IPS DF 6.9 (cell line): ENCODE measurements at regions not wholly inside any gene's neighbourhood (a gene's known extent, or its start where the extent isn't known, plus 50 kb on each side); places are given as distances from the start of the nearest gene placed in this dataset.

Source experiments
- DNase-seq: peaks from one replicate; pipeline ENCODE4 v3.0.0-alpha.2; 2013; ENCODE audit warnings: low read depth, low spot score
- H3K27ac ChIP-seq: one replicate; pipeline ENCODE4 v1.5.1; 2013; ENCODE audit warnings: low read length, control low read depth
- H3K27me3 ChIP-seq: 2 replicates; pipeline ENCODE4 v1.6.1; 2013; ENCODE audit warnings: mild to moderate bottlenecking, low read length; ENCODE audit not compliant: control insufficient read depth, insufficient read depth
- H3K36me3 ChIP-seq: 2 replicates; pipeline ENCODE4 v1.6.1; 2013; ENCODE audit warnings: low read length; ENCODE audit not compliant: control insufficient read depth, insufficient read depth
- H3K4me1 ChIP-seq: 2 replicates; pipeline ENCODE4 v1.6.1; 2013; ENCODE audit warnings: low read length; ENCODE audit not compliant: control insufficient read depth, insufficient read depth
- H3K4me3 ChIP-seq: 2 replicates; pipeline ENCODE4 v1.5.1; 2013; ENCODE audit warnings: mild to moderate bottlenecking, low read length
- H3K9me3 ChIP-seq: 2 replicates; pipeline ENCODE4 v1.6.1; 2013; ENCODE audit warnings: low read length, inconsistent platforms; ENCODE audit not compliant: control insufficient read depth, insufficient read depth
- WGBS: extraction: QIAGEN DNeasy Blood & Tissue Kit; methylation state at CpG from one replicate; pipeline ENCODE4 v1.1.7; 2013; ENCODE audit warnings: mixed read lengths, missing lambda C conversion rate; ENCODE audit not compliant: insufficient read length, insufficient coverage; 5-methylcytosine and 5-hydroxymethylcytosine counted together

DNA sequence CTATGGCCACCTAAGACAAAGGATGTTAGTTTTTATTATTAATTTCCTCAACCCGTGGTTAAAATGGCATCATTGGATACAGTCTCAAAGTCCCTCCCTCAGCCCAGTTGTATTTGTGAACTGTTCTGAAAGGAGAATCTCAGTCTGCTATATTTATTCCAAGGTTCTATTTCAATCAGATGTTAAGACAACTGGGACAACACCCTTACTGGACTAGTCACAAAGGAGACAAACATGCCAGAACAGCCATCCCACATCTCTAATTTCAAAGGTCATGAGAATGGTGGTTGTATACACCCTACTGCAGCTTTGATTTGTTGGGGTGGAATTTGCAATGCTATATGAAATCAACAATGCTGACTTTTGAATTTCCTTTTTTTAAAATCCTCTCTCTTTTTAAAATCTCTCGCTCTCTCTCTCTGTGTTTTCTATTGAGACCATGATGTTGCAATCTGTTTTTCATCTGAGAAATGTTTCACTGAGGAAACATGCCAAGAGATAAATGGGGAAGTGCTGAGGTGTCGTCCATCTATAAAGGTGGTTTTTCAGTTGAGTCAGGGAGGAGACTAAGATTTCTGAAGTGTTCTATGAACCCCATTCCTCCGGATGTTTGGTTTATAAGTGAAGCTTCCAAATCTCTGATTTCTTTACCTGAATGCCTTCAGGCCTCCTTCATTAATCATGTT lies 201.5 kb upstream of the GATB start:
- H3K9me3 ChIP-seq: no peaks in the 10 kb centered on the region
- no peak overlapping the region for H3K27ac ChIP-seq
- no peaks in the 10 kb centered on the region for H3K27me3 ChIP-seq
- no peak overlapping the region for H3K4me3 ChIP-seq
- peaks cover 2% of the 10 kb centered on the region; the same call in 1 of the 2 replicates for H3K4me1 ChIP-seq
- no CpG with 5 or more reads among the region's 4 CpGs for WGBS
- H3K36me3 ChIP-seq: no peaks in the 10 kb centered on the region
- no peak for DNase-seq

GRCh38 chr4:151961456-151961855 lies 200.6 kb upstream of the GATB start:
- Histone ChIP-seq H3K27ac (no peak overlapping the region), H3K4me1 (peaks cover 2% of the 10 kb centered on the region; the same call in 1 of the 2 replicates), H3K4me3 (no peak overlapping the region), H3K27me3 (no peaks in the 10 kb centered on the region), H3K36me3 (no peaks in the 10 kb centered on the region), H3K9me3 (no peaks in the 10 kb centered on the region)
- WGBS: no CpG with 5 or more reads among the region's 2 CpGs
- no peak for DNase-seq

DNA sequence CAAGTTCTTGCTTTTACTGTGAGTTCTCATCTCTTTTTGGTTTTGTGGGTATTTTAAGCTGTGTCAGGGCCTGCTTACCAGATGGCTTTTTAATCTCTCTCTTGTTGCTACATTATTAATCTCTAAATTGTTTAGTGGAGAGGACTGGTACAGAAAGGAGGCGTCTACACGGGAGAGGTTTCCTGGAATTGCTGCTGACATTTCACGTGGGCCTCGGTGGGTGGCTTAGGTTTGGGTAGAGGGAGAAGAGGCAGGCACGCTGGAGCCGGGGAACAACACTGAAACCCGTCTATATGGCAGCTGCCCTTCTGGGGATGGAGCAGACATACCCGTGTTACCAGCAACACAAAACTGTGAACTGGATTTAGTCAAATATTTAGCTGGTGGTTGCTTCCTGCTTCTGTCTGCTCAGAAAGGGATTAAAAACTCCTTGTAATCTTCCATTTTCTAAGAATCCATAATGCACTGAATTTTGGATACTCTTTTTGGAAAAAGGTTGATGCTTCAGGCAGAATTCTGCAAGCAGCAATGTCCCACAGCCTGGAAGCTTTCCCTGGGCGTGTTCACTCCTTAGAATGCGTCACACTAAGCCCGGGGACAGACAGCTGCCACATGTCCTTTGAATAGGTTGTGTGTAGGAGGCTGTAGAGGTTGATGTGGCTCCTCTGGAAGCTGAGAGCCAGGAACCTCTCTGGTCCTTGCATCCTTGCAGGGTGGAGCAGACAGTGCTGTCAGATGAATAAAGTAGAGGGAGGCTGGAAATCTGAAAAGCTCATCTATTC lies 199.8 kb upstream of the GATB start:
- no peak overlapping the region for H3K4me3 ChIP-seq
- H3K27me3 ChIP-seq: no peaks in the 10 kb centered on the region
- DNase-seq: no peak
- H3K27ac ChIP-seq: no peak overlapping the region
- no peaks in the 10 kb centered on the region; the same call in 1 of the 2 replicates for H3K4me1 ChIP-seq
- no CpG with 5 or more reads among the region's 11 CpGs for WGBS
- H3K36me3 ChIP-seq: no peaks in the 10 kb centered on the region
- H3K9me3 ChIP-seq: no peaks in the 10 kb centered on the region

DNA sequence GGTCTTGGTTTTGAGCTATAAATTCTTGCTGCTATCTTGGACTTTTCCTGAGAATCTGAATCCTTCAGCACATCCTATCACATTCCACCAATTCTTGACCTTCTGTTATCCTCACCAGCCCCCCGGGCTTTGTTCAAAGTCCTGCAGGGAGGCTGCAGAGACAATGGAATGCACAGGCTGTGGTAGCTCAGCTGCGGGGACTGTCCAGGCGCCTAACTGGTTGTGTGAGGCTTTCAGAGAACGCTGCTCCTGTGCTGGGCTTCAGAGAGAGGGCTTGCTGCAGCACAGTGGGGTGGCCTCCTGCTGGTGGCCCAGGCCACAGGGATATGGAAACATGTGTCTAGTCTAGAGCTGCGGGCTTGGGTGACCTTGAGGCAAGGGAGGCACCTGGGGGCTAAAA lies 196.3 kb upstream of the GATB start:
- peak; percentile 41 for DNase-seq
- Histone ChIP-seq H3K9me3 (no peaks in the 10 kb centered on the region), H3K4me3 (no peak overlapping the region), H3K4me1 (no peaks in the 10 kb centered on the region; the same call in 1 of the 2 replicates), H3K36me3 (no peaks in the 10 kb centered on the region), H3K27ac (no peak overlapping the region), H3K27me3 (no peaks in the 10 kb centered on the region)
- WGBS: no CpG with 5 or more reads among the region's 5 CpGs

DNA sequence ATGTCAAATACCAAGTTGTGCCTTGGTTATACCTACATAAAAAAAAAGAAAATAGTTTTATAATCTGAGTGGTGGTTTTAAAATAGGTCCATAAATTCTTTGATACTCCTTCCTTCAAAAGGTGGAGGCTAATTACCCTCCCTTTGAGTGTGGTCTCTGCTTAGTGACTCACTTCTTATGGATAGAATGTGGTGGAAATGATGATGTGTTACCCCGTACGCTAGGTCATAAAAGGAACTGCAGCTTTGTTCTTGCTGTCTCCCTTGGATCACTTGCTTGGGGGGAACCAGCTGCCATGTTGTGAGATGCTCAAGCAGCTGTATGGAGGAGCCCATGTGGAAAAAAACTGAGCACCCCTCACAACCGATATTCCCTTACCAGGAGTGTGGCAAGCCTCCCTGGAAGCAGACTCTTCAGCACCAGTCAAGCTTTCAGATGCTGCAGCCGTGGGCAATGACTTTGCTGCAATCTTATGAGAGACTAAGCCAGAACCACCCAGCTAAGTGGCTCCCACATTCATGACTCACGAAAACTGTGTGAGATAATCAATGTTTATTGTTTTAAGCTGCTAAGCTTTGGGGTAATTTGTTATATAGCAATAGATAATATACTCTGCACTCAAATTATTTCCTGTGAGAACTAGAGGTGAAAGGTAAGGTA lies 195.0 kb upstream of the GATB start:
- no peak for DNase-seq
- WGBS: no CpG with 5 or more reads among the region's 5 CpGs
- no peak overlapping the region for H3K4me3 ChIP-seq

GRCh38 chr4:151953795-151954372 lies 193.1 kb upstream of the GATB start:
- WGBS: no CpG with 5 or more reads among the region's 6 CpGs
- DNase-seq: no peak
- no peaks in the 10 kb centered on the region for H3K9me3 ChIP-seq
- no peaks in the 10 kb centered on the region for H3K36me3 ChIP-seq
- H3K4me1 ChIP-seq: no peaks in the 10 kb centered on the region; the same call in 1 of the 2 replicates
- no peak overlapping the region for H3K27ac ChIP-seq
- no peak overlapping the region for H3K4me3 ChIP-seq
- H3K27me3 ChIP-seq: no peaks in the 10 kb centered on the region

More for the DNA sequence above, 195.0 kb upstream of the GATB start:
- Histone ChIP-seq H3K27me3 (no peaks in the 10 kb centered on the region), H3K4me1 (no peaks in the 10 kb centered on the region; the same call in 1 of the 2 replicates), H3K36me3 (no peaks in the 10 kb centered on the region), H3K9me3 (no peaks in the 10 kb centered on the region), H3K27ac (no peak overlapping the region)

DNA sequence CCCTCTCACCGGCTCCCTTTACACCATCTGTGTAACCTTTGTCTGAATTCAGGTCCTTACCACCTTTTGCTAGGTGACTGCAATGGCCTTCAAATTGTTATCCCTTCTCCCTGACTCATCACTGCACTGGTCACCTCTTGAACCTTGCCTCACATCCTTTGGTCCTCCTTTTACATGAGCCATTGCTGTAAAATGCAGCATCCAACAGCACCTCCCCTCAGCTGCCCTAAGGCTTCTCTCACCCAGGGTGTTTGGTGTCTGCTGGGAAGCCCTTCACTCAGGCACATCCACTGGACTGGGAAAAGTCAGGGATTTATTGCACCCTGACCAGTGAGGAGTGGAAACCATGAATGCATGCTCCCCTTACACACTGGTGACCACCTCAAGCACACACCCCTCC lies 192.5 kb upstream of the GATB start:
- Histone ChIP-seq H3K4me1 (no peaks in the 10 kb centered on the region; the same call in 1 of the 2 replicates), H3K4me3 (no peak overlapping the region), H3K27me3 (no peaks in the 10 kb centered on the region), H3K36me3 (no peaks in the 10 kb centered on the region), H3K9me3 (no peaks in the 10 kb centered on the region), H3K27ac (no peak overlapping the region)
- no CpG with 5 or more reads among the region's 1 CpG for WGBS
- DNase-seq: no peak

DNA sequence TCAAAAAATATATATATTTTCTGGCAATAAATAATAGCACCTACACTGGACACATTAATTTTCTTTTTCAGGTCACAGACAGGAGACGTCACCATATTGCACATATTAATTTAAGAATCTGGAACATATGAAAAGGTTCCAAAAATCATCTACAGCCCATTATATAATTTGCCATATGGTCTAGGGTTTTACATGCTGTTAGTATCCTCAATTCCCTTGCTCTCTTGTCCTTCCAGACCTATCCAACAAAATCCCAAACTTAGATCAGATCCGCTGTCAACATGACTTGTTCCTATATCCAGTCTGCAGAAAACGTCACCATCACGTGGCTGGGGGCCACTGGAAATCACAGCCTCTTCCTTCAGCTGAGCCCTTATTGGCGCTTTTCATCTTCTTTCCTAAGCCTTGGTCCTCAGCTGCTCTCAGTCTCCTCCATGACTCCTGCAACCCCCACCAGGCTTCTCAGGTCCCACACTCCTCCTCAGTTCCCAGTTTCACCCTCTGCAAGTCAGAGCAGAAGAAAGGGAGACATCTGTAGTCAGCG lies 192.0 kb upstream of the GATB start:
- no peak overlapping the region for H3K27ac ChIP-seq
- no peaks in the 10 kb centered on the region for H3K9me3 ChIP-seq
- no peak for DNase-seq
- no peak overlapping the region for H3K4me3 ChIP-seq
- no CpG with 5 or more reads among the region's 6 CpGs for WGBS
- no peaks in the 10 kb centered on the region for H3K36me3 ChIP-seq
- no peaks in the 10 kb centered on the region; the same call in 1 of the 2 replicates for H3K4me1 ChIP-seq
- no peaks in the 10 kb centered on the region for H3K27me3 ChIP-seq

GRCh38 chr4:151952137-151952536 lies 191.3 kb upstream of the GATB start:
- no peak for DNase-seq
- Histone ChIP-seq H3K27ac (no peak overlapping the region), H3K9me3 (peaks cover 1% of the 10 kb centered on the region; the same call in 1 of the 2 replicates), H3K4me3 (no peak overlapping the region), H3K36me3 (no peaks in the 10 kb centered on the region), H3K4me1 (no peaks in the 10 kb centered on the region), H3K27me3 (no peaks in the 10 kb centered on the region)
- no CpG with 5 or more reads among the region's 4 CpGs for WGBS

GRCh38 chr4:151951671-151952050 lies 190.9 kb upstream of the GATB start:
- Histone ChIP-seq H3K27ac (no peak overlapping the region), H3K4me3 (no peak overlapping the region), H3K27me3 (no peaks in the 10 kb centered on the region), H3K9me3 (peaks cover 2% of the 10 kb centered on the region; the same call in 1 of the 2 replicates), H3K36me3 (no peaks in the 10 kb centered on the region), H3K4me1 (no peaks in the 10 kb centered on the region)
- no CpG with 5 or more reads among the region's 5 CpGs for WGBS
- DNase-seq: no peak
